A673 (cell line): ENCODE measurements at regions not wholly inside any gene's neighbourhood (a gene's known extent, or its start where the extent isn't known, plus 50 kb on each side); places are given as distances from the start of the nearest gene placed in this dataset.

ENCODE experiments used
- EZH2 ChIP-seq: fragments of 200-600 bp; sonication (generic); IDR thresholded peaks from 2 replicates; pipeline ENCODE4 v1.6.1; 2017; ENCODE audit warnings: borderline replicate concordance, low read depth, mild to moderate bottlenecking, mixed read lengths, antibody characterized with exemption, low read length; ENCODE audit not compliant: poor library complexity, severe bottlenecking
- TF ChIP-seq, protein P1 (sequence below): fragments of 300-800, 200-600 bp; sonication (generic); conservative IDR thresholded peaks from 2 replicates; pipeline ENCODE4 v1.5.1; 2017; ENCODE audit warnings: low read depth, mild to moderate bottlenecking, antibody characterized with exemption, low read length, moderate library complexity, mixed read lengths

- TF ChIP-seq, protein P1, sequence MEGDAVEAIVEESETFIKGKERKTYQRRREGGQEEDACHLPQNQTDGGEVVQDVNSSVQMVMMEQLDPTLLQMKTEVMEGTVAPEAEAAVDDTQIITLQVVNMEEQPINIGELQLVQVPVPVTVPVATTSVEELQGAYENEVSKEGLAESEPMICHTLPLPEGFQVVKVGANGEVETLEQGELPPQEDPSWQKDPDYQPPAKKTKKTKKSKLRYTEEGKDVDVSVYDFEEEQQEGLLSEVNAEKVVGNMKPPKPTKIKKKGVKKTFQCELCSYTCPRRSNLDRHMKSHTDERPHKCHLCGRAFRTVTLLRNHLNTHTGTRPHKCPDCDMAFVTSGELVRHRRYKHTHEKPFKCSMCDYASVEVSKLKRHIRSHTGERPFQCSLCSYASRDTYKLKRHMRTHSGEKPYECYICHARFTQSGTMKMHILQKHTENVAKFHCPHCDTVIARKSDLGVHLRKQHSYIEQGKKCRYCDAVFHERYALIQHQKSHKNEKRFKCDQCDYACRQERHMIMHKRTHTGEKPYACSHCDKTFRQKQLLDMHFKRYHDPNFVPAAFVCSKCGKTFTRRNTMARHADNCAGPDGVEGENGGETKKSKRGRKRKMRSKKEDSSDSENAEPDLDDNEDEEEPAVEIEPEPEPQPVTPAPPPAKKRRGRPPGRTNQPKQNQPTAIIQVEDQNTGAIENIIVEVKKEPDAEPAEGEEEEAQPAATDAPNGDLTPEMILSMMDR: no peak
- no peak for TF ChIP-seq EZH2
Observed at GRCh38 chr11:16605389-16605893, 133.0 kb upstream of the C11orf58 start.
